Ovary (tissue), 3 donors: ENCODE measurements at regions not wholly inside any gene's neighbourhood (a gene's known extent, or its start where the extent isn't known, plus 50 kb on each side); places are given as distances from the start of the nearest gene placed in this dataset.

Experiments used
- POLR2A ChIP-seq: fragments of 450-650 bp; IDR thresholded peaks from one replicate; pipeline ENCODE4 v1.6.1; 2017; ENCODE audit warnings: antibody characterized with exemption, mild to moderate bottlenecking, moderate library complexity
- TF ChIP-seq, protein P1 (sequence below), 3 donors: fragments of 450-650 bp in 2 of 3; fragments of 200-600 bp in 1 of 3; IDR thresholded peaks; one replicate each; pipeline versions ENCODE4 v1.5.1 to v1.8.0; 2016 to 2022; ENCODE audit warnings: antibody characterized with exemption in 3 of 3, mild to moderate bottlenecking in 1 of 3
- donor health status: DM: no; HTN: no; CAD: no.

DNA sequence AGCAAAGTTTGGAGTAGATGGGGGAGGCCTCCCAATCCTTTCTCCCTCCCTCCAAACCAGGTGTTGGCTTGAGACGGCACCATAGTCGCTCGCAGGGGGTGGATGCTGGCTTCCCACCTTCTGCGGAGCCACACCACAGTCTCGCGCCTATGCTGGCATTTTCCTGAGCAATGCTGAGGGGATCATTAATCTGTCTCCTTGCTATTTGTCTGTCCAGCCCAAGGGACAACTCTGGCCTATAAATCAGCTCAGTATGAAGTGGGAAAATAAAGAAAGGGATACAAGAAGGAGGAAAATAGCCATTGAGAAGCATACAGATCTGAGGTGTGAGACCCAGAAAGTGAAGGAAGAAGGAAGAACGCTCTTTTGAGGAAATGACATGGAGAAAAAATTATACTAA is 53.5 kb upstream of the CADM1 start:
- no peak for TF ChIP-seq POLR2A
- TF ChIP-seq, protein P1, sequence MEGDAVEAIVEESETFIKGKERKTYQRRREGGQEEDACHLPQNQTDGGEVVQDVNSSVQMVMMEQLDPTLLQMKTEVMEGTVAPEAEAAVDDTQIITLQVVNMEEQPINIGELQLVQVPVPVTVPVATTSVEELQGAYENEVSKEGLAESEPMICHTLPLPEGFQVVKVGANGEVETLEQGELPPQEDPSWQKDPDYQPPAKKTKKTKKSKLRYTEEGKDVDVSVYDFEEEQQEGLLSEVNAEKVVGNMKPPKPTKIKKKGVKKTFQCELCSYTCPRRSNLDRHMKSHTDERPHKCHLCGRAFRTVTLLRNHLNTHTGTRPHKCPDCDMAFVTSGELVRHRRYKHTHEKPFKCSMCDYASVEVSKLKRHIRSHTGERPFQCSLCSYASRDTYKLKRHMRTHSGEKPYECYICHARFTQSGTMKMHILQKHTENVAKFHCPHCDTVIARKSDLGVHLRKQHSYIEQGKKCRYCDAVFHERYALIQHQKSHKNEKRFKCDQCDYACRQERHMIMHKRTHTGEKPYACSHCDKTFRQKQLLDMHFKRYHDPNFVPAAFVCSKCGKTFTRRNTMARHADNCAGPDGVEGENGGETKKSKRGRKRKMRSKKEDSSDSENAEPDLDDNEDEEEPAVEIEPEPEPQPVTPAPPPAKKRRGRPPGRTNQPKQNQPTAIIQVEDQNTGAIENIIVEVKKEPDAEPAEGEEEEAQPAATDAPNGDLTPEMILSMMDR (IDR thresholded peaks at IDR 0.05), result no peak
